ENCODE measurements at regions not wholly inside any gene's neighbourhood (a gene's known extent, or its start where the extent isn't known, plus 50 kb on each side); places are given as distances from the start of the nearest gene placed in this dataset.

DNA sequence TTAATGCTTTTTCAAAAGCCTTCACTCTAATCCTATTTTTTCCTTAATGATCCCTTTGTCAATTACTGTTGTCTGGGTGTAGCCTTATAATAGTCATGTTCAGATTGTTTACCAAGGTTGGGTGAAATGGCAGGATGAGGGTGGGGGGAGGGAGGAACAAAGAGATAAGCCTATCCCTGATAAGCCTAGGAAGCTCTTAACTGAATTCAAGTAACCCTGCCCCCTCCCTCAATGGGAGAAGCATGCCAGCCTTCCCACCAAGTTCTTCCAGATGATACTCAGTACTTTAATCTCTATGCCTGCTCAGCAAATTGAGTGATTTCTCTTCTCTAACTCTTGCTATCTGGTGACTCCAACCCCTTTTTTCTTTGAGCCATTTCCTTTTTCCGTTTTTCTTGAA lies 180.3 kb upstream of the ETAA1 start:
- TF ChIP-seq, protein P1, sequence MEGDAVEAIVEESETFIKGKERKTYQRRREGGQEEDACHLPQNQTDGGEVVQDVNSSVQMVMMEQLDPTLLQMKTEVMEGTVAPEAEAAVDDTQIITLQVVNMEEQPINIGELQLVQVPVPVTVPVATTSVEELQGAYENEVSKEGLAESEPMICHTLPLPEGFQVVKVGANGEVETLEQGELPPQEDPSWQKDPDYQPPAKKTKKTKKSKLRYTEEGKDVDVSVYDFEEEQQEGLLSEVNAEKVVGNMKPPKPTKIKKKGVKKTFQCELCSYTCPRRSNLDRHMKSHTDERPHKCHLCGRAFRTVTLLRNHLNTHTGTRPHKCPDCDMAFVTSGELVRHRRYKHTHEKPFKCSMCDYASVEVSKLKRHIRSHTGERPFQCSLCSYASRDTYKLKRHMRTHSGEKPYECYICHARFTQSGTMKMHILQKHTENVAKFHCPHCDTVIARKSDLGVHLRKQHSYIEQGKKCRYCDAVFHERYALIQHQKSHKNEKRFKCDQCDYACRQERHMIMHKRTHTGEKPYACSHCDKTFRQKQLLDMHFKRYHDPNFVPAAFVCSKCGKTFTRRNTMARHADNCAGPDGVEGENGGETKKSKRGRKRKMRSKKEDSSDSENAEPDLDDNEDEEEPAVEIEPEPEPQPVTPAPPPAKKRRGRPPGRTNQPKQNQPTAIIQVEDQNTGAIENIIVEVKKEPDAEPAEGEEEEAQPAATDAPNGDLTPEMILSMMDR (IDR thresholded peaks at IDR 0.05 in 4 of 5, conservative IDR thresholded peaks at IDR 0.05 in 1 of 5): no peak
- TF ChIP-seq POLR2A (IDR thresholded peaks at IDR 0.05): no peak
